ENCODE measurements at regions not wholly inside any gene's neighbourhood (a gene's known extent, or its start where the extent isn't known, plus 50 kb on each side); places are given as distances from the start of the nearest gene placed in this dataset.

DNA sequence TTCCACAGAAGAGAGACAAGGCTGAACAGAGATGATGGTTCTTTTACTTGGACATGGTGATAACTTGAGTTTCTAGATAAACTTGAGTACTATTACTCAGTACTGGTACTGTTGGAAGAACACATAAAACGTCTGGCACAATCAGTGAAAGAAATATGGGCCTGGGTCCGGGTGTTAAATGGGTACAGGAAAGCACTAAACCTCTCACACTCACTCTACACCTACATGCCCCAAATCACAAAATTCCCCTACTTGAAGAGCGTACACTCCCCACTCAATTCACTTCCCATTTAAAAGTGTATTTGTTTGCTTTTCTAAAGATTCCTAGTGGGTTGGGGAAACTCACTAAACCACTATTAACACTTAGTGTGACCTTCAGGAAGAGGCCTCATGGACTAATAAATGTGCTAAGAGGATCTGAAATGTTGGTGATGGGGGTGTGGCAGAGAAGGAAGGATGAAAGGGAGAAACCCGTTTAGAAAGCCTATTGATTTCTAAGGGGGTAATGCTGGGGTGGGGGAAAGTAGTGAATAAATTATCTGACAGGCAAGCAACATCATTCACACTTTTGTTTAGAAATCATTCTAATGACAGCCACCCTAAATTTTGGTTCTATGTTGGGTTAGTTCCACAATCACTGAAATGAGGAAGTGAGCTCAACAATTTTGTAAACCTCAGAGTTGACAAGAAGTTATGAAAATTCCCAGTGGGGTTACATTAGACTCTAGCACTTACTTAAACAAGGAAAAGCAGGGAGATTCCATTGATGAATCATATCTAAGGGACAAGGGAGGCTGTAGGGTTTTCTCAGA is 222.6 kb upstream of the MARCKS start:
- DNase-seq (ENCODE audit: low read depth in 2 of 2), result no peak

DNA sequence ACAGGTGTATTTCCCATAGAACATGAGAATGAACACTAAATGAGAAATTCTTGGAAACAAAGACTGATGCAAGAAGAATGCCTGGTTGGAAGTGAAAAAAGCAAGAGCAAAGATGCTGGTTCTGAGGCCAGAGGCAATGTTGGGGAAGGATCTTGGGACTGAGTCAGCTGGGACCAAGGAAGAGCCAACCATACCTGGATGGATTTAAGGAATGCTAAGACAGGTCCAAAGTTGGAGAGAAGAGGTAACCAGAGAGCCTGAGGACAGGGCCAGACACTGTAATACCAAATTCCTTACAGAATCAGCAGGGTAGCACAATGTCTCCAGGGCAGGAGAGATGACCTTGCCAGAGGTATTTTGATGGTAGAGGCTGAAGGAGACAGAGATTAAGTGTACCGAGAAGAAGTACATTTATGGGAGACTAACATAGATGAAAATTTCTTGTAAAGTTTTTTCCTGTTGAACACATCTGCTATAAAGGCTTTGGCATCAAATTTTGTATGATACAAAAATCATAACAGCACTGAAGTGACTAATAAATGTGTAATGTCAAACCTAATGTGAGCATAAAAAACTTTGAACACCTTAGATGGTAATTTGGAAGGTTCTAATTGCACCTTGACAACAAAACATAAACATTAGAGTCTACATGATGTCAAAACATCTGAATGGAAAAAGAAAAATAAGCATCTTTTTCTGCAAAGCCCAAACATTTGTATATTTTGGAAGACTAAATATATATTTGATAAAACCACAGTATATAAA is 221.7 kb upstream of the MARCKS start:
- DNase-seq (ENCODE audit: low read depth in 2 of 2), result no peak

DNA sequence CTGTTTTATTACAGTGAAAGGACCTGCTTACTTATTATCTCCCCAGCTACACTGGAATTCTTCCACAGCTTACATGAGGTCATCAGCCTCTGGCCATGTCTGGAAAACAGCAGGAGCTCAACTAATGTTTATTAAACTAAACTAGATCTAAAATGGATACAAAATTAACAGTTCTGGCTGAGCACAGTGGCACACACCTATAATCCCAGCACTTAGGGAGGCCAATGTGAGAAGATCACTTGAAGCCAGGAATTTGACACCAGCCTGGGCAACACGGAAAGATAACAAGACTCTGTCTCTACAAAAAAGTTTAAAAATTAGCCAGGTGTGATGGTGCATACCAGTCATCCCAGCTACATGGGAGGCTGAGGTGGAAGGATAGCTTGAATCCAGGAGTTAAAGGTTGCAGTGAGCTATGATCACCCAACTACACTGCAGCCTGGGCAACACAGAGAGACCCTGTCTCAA is 220.8 kb upstream of the MARCKS start:
- no peak for DNase-seq (ENCODE audit: low read depth in 2 of 2)

DNA sequence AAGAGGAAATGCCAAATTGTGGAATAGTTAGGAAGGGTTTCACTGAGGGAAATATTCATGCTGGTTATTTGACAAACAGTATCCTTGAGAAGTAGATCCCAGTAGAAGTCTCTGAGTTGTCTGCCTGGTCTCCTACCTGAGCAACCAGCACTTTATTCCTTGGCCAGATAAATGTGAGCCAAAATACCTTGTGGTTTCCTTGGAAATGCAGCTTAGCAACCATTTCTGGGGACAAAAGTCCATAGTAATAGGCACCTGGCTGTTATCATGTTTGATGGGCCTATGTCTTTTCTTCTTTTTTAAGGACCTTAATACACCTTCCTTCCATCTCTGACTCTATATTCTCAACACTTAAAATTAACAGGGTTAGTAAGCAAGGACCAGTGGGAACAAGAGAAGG is 217.1 kb upstream of the MARCKS start:
- no peak for DNase-seq (ENCODE audit: low read depth in 2 of 2)

DNA sequence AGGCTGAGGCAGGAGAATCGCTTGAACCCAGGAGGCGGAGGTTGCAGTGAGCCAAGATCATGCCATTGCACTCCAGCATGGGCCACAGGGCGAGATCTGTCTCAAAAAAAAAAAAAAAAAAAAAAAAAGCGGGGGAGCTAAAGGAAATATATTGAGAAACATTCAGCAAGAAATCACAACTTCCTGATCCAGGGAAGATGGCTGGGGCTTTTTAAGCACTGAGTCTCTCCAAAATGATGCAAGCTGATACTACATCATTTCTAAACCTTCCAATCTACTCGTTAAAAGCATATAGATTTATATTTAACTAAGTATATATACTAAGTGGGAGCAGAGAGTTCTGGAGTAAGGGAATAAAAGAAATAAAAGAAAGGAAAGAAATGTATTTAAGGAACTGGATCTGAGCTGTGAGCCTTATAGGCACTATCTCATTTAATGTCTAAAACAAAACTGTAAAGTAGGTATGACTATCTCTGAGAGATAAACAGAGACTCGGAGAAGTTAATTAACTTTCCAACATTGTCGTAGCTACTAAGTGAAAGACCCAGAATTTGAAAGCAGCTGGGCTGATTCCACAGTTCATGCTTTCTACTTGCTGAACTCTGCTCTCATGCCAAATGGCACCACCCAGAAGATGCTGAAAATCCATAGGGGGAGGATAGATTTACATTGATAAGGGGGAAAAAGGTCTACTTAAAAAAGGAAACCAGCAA is 215.0 kb upstream of the MARCKS start:
- DNase-seq (ENCODE audit: low read depth in 2 of 2), result no peak

DNA sequence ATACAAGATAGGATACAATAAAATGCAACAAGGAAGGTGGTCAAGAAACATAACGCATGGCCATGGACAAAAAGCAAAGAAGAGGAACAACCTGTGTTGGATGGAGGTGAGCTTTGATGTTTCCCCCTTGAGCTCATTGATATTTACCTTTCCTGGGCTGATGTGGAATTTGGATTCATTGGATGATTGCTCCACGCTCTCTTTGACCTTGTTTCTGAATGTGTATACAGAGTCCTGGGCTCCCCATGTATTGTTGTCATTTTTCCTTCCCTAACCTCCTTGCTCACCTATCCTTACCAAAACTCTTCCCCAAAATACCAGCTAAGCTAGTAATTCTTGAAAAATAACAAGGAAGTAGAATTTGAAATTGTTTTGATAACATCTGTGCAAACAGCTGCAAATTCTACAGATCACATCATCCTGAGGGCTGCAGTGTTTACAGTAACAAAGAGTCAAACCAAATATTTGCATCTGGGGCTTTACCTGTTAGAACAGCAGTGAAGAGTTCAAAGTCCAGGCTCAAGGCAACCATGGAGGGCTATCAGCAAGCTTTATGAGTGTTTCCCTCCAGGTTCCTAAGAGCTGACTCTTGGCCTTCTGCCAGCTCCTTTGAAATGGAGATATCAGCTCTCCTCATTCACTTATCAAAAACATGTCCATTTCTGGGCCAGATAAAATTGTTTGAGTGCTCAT is 214.3 kb upstream of the MARCKS start:
- DNase-seq (ENCODE audit: low read depth in 2 of 2), result no peak

DNA sequence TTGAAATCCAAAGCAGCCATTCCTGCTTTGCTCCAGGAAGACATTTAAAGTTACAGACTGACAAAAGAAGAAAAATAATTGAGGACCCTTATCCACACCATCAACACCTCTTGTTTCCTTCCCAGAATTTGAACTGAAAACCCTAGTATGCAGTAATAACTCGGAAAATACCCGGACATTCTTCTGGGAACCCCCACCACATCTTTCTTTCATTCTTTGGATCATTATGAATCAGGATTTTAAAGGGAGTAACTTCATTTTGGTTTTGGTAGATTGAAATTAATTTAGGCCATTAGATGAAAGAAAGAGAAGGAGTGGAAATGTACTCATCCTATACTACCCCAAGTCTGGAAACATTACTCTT is 213.8 kb upstream of the MARCKS start:
- no peak for DNase-seq (ENCODE audit: low read depth in 2 of 2)

DNA sequence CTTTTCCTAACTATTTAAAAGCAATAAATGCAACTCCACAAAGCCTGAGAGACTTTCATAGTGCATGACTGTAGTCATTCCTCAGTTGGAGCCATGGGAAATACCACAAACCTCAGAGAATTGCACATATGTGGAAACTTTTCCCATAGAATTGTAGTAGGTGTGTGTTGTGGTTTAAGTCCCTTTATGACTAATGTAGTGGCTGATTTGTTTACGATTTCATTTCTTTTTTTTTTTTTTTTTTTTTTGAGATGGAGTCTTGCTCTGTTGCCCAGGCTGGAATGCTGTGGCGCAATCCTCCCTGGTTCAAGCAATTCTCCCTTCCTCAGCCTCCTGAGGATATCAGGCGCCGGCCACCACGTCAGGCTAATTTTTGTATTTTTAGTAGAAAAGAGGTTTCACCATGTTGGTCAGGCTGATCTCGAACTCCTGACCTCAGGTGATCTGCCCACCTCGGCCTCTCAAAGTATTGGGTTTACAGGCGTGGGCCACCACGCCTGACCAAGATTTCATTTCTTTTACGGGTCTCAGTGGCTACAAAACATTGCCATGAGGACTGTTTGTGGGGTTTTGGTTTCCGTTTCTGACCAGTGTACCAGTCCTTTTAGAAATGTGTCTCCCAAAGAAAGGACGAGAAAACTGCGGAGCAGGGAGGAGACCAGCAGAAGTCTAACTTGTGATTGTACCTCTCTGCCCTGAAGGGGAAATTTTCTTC is 212.1 kb upstream of the MARCKS start:
- DNase-seq (ENCODE audit: low read depth in 2 of 2), result no peak

DNA sequence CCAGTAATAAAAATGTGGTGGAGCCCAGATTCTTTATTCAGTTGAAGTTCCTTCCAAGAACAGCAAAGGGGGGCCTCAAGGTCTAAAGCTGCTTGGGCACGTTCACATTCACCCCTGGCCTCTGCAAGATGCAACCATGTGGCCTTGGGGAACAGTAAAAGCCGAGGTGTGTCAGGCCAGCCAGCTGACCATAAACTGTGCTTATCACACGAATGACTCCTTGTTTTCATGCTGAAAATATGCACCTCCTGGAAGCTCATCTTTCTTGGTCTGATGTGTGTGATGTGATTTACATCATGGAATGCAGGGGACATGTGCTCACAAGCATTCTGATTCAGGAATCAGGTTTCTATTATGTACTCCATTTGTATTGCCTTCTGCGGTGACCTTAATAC is 211.6 kb upstream of the MARCKS start:
- no peak for DNase-seq (ENCODE audit: low read depth in 2 of 2)

DNA sequence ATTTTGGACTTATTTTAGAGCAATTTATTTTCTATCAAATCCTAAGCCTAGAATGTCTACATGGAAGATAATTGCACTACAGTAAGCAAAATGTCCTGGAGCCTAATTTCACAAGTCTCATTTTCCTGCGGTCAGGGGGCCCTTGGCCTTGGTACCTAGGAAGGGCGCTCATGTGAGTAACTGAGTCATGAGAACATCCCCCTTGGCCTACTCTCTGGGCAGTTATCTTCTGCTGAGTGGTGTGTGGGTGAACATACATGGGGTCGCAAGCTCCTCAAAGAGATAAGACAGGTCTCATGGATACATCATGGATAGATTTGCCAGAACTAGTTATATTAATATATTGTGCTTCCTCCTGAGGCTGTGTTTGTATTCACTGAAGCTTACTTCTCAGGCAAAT is 211.2 kb upstream of the MARCKS start:
- no peak for DNase-seq (ENCODE audit: low read depth in 2 of 2)

DNA sequence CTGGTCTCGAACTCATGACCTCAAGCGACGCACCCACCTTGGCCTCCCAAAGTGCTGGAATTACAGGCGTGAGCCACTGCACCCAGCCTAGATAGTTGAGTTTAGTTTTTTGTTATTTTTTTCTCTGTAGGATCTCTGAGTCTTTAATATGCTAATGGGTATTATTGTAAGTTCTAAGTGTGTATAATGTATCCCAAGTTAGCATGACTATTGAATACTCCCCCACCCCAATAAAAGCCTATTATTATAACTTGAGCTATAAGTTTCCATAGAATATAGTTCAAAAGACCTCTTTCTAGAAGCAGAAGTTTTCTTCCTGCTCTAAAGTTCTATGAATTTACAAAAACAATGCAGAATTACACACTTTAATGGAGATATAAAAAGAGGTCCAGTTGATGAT is 210.4 kb upstream of the MARCKS start:
- DNase-seq (ENCODE audit: low read depth in 2 of 2), result no peak

DNA sequence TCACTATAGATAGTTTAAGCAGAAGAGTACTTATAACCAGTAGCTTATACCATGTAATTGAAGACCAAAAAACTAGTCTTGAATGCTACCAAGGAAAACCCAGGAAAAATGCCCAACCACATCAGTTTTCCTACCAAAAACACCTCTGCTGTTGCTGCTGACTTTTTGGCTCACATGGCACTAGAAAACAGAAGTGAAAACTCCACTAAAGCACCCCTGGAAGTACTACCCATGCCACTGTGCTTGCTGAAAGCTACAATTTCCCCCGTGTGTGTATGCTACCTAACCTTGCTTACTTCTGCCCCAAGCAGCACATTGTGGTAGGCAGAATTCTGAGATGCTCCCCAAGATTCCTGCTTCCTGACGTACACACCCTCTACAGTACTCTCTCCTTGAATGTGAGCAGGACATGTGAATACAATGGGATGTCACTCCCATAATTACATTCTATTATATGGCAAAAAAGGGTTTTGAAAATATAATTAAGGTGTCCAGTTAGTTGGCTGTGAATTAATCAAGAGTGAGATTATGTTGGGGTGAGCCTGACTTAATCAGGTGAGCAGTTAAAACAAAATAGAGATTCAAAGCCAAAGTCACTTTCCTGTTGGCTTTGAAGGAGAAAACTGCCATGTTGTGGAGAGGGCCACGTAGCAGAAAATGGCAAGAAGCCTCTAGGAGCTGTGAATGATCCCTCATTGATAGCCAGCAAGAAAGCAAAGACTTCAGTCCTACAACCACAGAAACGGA is 209.8 kb upstream of the MARCKS start:
- DNase-seq (ENCODE audit: low read depth in 2 of 2), result no peak

DNA sequence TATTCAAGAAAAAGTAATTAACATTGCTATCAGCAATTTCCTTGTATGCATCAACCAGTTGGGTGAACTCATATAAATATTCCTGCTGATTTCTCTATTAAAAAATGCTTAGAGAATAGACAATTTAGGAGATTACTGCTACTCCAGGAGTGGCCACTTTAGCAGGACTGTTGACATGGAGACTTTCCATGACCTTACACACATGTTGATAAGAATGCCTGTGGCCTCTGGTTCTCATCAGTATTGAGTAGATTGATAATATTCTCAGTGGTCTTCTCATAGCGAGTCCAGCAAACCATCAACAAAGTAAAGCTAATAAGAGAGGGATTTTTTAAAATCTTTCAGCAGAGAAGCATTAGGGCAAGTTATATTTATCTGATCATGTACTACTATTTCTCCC is 208.4 kb upstream of the MARCKS start:
- DNase-seq (ENCODE audit: low read depth in 2 of 2), result no peak

DNA sequence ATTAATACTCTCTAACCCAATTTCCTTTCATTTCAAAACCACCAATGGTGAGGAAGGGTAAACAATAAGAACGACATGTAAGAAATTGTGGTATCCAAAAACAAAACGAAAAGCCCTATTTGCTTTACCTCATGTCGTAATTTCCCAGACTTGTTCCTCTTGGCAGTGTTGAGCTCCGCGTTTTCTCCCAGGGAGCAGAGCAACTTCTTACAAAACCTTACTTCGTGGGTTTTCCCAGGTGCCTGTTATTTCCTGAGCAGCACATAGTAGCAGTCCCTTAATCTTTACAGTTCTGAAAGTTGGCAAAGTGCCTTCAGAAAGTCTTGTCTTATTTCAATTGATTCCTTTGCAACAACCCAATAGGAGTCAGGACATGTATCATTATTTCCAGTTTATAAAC is 207.9 kb upstream of the MARCKS start:
- no peak for DNase-seq (ENCODE audit: low read depth in 2 of 2)

DNA sequence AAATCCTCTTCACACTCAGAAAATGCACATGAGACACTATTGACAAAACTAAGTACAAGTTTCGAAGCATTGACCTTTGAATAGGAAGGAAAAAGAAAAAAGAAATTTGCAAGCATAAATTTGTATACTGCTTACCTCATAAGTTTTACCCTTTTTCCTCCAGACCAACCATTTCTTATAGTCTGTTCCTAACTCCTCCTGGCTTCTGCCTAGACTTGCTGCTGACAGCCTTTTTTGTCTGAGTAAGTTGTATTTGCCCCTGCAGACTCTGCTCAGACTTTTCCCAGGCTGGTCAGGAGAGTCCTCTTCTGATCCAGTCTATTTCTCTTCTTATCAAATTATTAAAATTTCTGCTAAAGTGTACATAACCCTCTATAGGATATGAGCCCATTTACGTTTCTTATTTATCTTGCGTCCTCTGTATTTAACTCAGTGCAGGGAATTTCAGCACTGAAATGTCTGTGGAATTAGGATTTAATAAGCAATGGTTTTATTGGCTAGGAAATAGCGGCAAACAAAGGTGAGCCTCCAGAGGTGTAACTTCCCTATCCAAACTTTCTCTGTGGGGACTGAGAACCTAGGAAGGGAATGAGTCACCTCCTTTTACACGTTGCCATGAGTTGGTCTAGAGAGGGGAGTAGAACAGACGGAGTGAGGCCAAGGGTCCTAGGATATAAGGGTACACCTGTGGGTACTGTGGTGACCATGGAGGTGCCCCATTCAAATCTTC is 207.1 kb upstream of the MARCKS start:
- no peak for DNase-seq (ENCODE audit: low read depth in 2 of 2)

DNA sequence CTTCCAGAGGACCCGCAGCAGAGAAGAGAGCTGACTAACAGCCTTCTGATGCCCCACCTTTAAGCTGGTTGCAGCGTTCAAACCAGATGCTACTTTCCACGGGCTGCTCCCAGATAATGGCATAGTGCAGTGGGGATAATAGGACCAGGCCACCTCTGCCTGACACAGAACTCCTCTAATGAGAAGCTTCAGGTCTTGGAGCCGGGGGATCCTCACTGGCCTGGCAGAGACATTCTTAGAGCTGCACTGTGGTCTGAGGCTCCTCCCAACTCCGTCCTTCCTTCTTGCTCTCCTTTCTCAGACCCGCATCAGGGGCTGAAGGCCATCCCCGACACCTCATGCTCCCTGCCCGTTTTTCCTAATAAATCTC is 206.6 kb upstream of the MARCKS start:
- no peak for DNase-seq (ENCODE audit: low read depth in 2 of 2)

DNA sequence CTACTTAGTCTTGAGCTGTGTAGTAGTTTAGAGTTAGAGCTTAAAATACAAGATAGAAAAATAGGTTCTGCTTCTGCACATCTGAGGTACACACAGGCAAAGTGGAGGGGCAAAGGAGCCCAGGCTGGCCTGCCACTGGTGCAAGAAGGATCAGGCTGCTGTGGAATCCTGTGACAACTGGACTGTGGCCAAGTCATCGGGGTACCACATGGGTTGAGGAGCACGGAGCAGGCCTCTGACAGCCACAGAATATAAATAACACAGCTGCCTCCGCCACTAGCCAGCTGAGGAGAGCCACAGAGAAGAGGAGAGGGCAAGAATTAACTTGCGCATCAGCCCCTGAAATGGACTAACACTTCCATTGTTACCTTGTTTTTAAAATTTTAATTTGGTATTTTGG is 206.0 kb upstream of the MARCKS start:
- DNase-seq (ENCODE audit: low read depth in 2 of 2), result no peak

DNA sequence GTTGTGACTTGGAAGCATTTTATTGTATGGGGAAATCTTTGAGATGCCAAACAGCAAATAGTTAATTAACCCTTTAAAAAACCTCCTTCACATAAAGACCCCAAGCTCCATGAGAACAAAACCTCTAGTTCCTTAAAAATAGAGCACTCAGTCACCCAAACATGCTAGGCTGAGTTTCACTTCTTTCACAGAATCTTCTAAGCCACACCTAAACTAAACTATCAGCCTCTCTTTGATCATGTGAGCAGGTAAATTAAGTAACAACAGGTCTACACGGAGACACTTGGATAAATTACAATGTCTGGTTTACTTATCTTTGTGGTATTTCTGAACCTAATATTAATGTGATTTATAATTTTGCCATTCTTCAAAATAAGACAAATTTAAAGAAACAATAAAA is 205.2 kb upstream of the MARCKS start:
- no peak for DNase-seq (ENCODE audit: low read depth in 2 of 2)

DNA sequence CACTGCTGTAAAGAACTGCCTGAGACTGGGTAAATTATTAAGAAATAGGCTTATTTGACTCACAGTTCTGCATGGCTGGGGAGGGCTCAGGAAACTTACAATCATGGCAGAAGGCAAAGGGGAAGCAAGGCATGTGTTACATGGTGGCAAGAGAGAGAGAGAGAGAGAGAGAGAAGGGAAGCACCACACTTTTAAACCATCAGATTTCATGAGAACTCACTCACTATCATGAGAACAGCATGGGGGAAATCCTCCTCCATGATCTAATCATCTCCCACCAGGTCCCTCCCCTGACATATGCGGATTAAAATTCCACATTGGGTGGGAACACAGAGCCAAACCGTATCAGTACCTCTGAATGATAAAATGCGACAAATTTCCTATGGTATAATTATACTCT is 203.9 kb upstream of the MARCKS start:
- DNase-seq (ENCODE audit: low read depth in 2 of 2), result no peak

DNA sequence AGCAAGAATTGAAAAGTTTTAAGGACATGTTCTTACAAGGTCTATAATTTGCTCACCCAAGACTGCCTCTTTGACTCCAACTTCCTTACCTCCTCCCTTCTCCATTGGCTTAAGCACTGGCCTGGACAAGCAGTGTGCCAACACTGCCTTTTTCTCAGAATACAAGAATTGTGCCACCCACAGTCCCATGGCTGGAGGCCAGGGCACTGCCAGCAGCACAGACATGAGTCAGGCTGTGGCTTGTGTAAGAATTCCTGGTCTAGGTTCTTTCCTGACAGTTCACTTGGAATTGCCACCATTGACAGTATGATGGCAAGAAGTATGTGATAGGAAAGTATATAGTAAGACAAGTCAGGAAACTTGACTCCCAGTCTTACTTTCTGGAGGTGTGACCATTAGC is 202.7 kb upstream of the MARCKS start:
- no peak for DNase-seq (ENCODE audit: low read depth in 2 of 2)

All from stimulated activated CD8-positive, alpha-beta memory T cell treated with anti-CD3 and anti-CD28 coated beads, Interleukin-15, amount 100 ng/mL, for 48 hours (primary cell).